Peyer's patch (tissue), 4 donors: ENCODE measurements at regions not wholly inside any gene's neighbourhood (a gene's known extent, or its start where the extent isn't known, plus 50 kb on each side); places are given as distances from the start of the nearest gene placed in this dataset.

Experiments
- CTCF ChIP-seq, 6 experiments: fragments of 450-650 bp in 4 of 6; fragments of 200-600 bp in 2 of 6; sonication (generic) in 1 of 6; IDR thresholded peaks; one replicate each; pipeline ENCODE4 v1.5.1; 2017 to 2019; ENCODE audit warnings: antibody characterized with exemption in 6 of 6, mild to moderate bottlenecking in 3 of 6, moderate library complexity in 1 of 6
- POLR2A ChIP-seq, 2 donors: fragments of 450-650 bp; IDR thresholded peaks; one replicate each; pipeline ENCODE4 v1.5.1; 2017; ENCODE audit warnings: antibody characterized with exemption in 2 of 2, mild to moderate bottlenecking in 2 of 2, moderate library complexity in 2 of 2

- TF ChIP-seq CTCF (IDR thresholded peaks at IDR 0.05) (no peak), POLR2A (IDR thresholded peaks at IDR 0.05) (no peak)
Observed at GRCh38 chr9:22308177-22308576, 138.4 kb upstream of the DMRTA1 start.
